SU-DHL-6 (cell line): ENCODE measurements at regions not wholly inside any gene's neighbourhood (a gene's known extent, or its start where the extent isn't known, plus 50 kb on each side); places are given as distances from the start of the nearest gene placed in this dataset.
A peak's percentile ranks its signal among the peaks of the same experiment; 100 is the strongest.

Source experiments
- H2AFZ ChIP-seq: fragments of 200-600 bp; sonication (generic); 2 replicates; pipeline ENCODE4 v1.6.1; 2014; ENCODE audit warnings: low read depth, mild to moderate bottlenecking, moderate library complexity, mixed read lengths, antibody characterized with exemption, low read length; ENCODE audit not compliant: severe bottlenecking
- H3F3A ChIP-seq: fragments of 200-600 bp; shearing (Covaris generic); 2 replicates; pipeline ENCODE4 v1.6.0; 2016; ENCODE audit warnings: antibody characterized with exemption, mild to moderate bottlenecking; ENCODE audit not compliant: insufficient read depth
- H3K27ac ChIP-seq: fragments of 200-600 bp; sonication (generic); 2 replicates; pipeline ENCODE4 v1.5.1; 2016; ENCODE audit warnings: low read depth, mild to moderate bottlenecking, low read length, moderate library complexity, mixed read lengths
- H3K27me3 ChIP-seq: fragments of 200-600 bp; sonication (generic), shearing (Covaris generic); 2 replicates; pipeline ENCODE4 v1.6.0; 2014; ENCODE audit warnings: mild to moderate bottlenecking, low read length
- H3K36me3 ChIP-seq: fragments of 200-600 bp; sonication (generic); 2 replicates; pipeline ENCODE4 v1.6.1; 2014; ENCODE audit warnings: mild to moderate bottlenecking, low read length, mixed read lengths
- H3K4me2 ChIP-seq: fragments of 300-600, 200-600 bp; shearing (Covaris generic), sonication (generic); 2 replicates; pipeline ENCODE4 v1.6.0; 2014; ENCODE audit warnings: low read length, low read depth, mild to moderate bottlenecking; ENCODE audit not compliant: poor library complexity, severe bottlenecking
- H3K4me3 ChIP-seq: fragments of 200-600 bp; sonication (generic); 2 replicates; pipeline ENCODE4 v1.5.1; 2014; ENCODE audit warnings: antibody characterized with exemption, low read length, mild to moderate bottlenecking, mixed read lengths; ENCODE audit not compliant: insufficient read depth, poor library complexity, severe bottlenecking
- H3K79me2 ChIP-seq: fragments of 200-600 bp; sonication (generic); 2 replicates; pipeline ENCODE4 v1.6.1; 2014; ENCODE audit warnings: mild to moderate bottlenecking, low read length, moderate library complexity; ENCODE audit not compliant: insufficient read depth
- H3K9ac ChIP-seq: fragments of 200-600 bp; sonication (generic); 2 replicates; pipeline ENCODE4 v1.7.0; 2014; ENCODE audit warnings: mild to moderate bottlenecking, low read length
- H3K9me2 ChIP-seq: fragments of 200-600 bp; sonication (generic); replicated peaks from 2 replicates; pipeline ENCODE4 v1.6.1; 2014; ENCODE audit warnings: low read length; ENCODE audit not compliant: insufficient read depth
- H3K9me3 ChIP-seq: fragments of 200-600 bp; sonication (generic); 2 replicates; pipeline ENCODE4 v1.6.1; 2014; ENCODE audit warnings: low read length, mixed read lengths; ENCODE audit not compliant: insufficient read depth
- H4K20me1 ChIP-seq: fragments of 200-600 bp; sonication (generic); 2 replicates; pipeline ENCODE4 v1.6.1; 2014; ENCODE audit warnings: low read depth, mild to moderate bottlenecking, antibody characterized with exemption, low read length, moderate library complexity, mixed read lengths
- CTCF ChIP-seq: fragments of 200-600 bp; sonication (generic); IDR thresholded peaks from one replicate; pipeline ENCODE4 v1.5.1; 2017; ENCODE audit warnings: antibody characterized with exemption, mild to moderate bottlenecking, low read length, moderate library complexity; ENCODE audit not compliant: insufficient read depth, poor library complexity, severe bottlenecking
- EZH2phosphoT487 ChIP-seq: fragments of 200-600 bp; sonication (generic), shearing (Covaris generic); conservative IDR thresholded peaks from 2 replicates; pipeline ENCODE4 v1.6.1; 2018; ENCODE audit warnings: mild to moderate bottlenecking, antibody characterized with exemption, low read length, moderate library complexity, mixed read lengths

- Histone ChIP-seq H3K4me2 (no peak overlapping the region), H3F3A (peaks cover 3% of the 10 kb centered on the region), H3K36me3 (no peaks in the 10 kb centered on the region), H2AFZ (peak overlapping the region; percentile 55), H4K20me1 (no peaks in the 10 kb centered on the region), H3K9me2 (no peaks in the 10 kb centered on the region), H3K79me2 (no peaks in the 10 kb centered on the region), H3K9ac (no peak overlapping the region), H3K27me3 (no peaks in the 10 kb centered on the region), H3K27ac (no peak overlapping the region), H3K4me3 (no peak overlapping the region), H3K9me3 (no peaks in the 10 kb centered on the region)
- TF ChIP-seq CTCF (no peak), EZH2phosphoT487 (no peak)
Observed at GRCh38 chr12:84643993-84644392, 268.6 kb downstream of the SLC6A15 start.

- Histone ChIP-seq H2AFZ (peak overlapping the region; percentile 83), H3F3A (peaks cover 3% of the 10 kb centered on the region; the same call in 1 of the 2 replicates), H3K27ac (no peak overlapping the region), H3K9ac (no peak overlapping the region), H3K9me2 (no peaks in the 10 kb centered on the region), H3K9me3 (no peaks in the 10 kb centered on the region), H3K4me2 (no peak overlapping the region), H3K36me3 (no peaks in the 10 kb centered on the region), H3K4me3 (no peak overlapping the region), H3K27me3 (no peaks in the 10 kb centered on the region), H3K79me2 (no peaks in the 10 kb centered on the region), H4K20me1 (no peaks in the 10 kb centered on the region)
- TF ChIP-seq CTCF (no peak), EZH2phosphoT487 (no peak)
Observed at GRCh38 chr12:84641940-84642545, 270.6 kb downstream of the SLC6A15 start.

- H2AFZ ChIP-seq: peak overlapping the region; percentile 68
Observed at GRCh38 chr12:84638811-84639368, 273.7 kb downstream of the SLC6A15 start.

More at GRCh38 chr12:84638811-84639368, 273.7 kb downstream of the SLC6A15 start:
- no peak overlapping the region for H3K4me2 ChIP-seq
- no peaks in the 10 kb centered on the region for H3K79me2 ChIP-seq
- H3K27ac ChIP-seq: no peak overlapping the region
- no peaks in the 10 kb centered on the region for H4K20me1 ChIP-seq
- no peaks in the 10 kb centered on the region for H3K9me3 ChIP-seq
- no peaks in the 10 kb centered on the region for H3K27me3 ChIP-seq
- no peak overlapping the region for H3K4me3 ChIP-seq
- no peaks in the 10 kb centered on the region for H3K9me2 ChIP-seq
- H3K9ac ChIP-seq: no peak overlapping the region
- no peaks in the 10 kb centered on the region for H3K36me3 ChIP-seq
- no peak for TF ChIP-seq EZH2phosphoT487
- no peak for TF ChIP-seq CTCF
- no peaks in the 10 kb centered on the region for H3F3A ChIP-seq
